ENCODE measurements at regions not wholly inside any gene's neighbourhood (a gene's known extent, or its start where the extent isn't known, plus 50 kb on each side); places are given as distances from the start of the nearest gene placed in this dataset.

DNA sequence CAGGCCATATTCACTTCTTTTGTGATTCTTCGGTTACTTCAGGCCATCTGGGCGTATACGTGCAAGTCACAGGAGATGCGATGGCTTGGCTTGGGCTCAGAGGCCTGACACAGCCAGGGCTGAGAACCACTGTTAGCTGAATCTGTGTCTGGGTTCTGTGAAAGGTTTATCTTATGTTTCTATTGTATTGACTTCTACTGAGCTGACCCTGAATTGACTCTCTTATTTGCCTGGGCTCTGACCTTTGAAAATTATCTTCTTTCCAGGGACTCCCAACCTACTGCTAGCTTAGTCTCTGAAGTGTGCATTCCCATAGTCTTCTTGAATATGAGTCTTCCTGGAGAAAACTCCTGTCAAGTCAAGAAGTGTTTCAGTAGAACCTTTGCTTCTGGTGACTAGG, 226.4 kb upstream of the SOX4 start:
- TF ChIP-seq, protein P1, sequence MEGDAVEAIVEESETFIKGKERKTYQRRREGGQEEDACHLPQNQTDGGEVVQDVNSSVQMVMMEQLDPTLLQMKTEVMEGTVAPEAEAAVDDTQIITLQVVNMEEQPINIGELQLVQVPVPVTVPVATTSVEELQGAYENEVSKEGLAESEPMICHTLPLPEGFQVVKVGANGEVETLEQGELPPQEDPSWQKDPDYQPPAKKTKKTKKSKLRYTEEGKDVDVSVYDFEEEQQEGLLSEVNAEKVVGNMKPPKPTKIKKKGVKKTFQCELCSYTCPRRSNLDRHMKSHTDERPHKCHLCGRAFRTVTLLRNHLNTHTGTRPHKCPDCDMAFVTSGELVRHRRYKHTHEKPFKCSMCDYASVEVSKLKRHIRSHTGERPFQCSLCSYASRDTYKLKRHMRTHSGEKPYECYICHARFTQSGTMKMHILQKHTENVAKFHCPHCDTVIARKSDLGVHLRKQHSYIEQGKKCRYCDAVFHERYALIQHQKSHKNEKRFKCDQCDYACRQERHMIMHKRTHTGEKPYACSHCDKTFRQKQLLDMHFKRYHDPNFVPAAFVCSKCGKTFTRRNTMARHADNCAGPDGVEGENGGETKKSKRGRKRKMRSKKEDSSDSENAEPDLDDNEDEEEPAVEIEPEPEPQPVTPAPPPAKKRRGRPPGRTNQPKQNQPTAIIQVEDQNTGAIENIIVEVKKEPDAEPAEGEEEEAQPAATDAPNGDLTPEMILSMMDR (IDR thresholded peaks at IDR 0.05) = no peak
- TF ChIP-seq POLR2AphosphoS5 (IDR thresholded peaks at IDR 0.05; ENCODE audit: insufficient read depth in 1 of 2, low read depth in 1 of 2) (no peak), POLR2A (IDR thresholded peaks at IDR 0.05) (no peak)
